Testis (tissue), 2 donors: ENCODE measurements at regions not wholly inside any gene's neighbourhood (a gene's known extent, or its start where the extent isn't known, plus 50 kb on each side); places are given as distances from the start of the nearest gene placed in this dataset.
"Not testable (repeated sequence)": the region's sequence is repeated elsewhere in the genome, so short reads cannot be mapped to it uniquely, and the experiment has no call there.

Experiments
- CTCF ChIP-seq, 3 experiments: fragments of 450-650 bp in 2 of 3; fragments of 200-600 bp in 1 of 3; sonication (generic) in 1 of 3; IDR thresholded peaks; one replicate each; pipeline ENCODE4 v1.5.1; 2016 to 2019; ENCODE audit warnings: antibody characterized with exemption in 3 of 3, mild to moderate bottlenecking in 2 of 3, moderate library complexity in 1 of 3
- POLR2A ChIP-seq: fragments of 450-650 bp; IDR thresholded peaks from one replicate; pipeline ENCODE4 v1.6.1; 2017; ENCODE audit warnings: antibody characterized with exemption, mild to moderate bottlenecking, moderate library complexity

- not testable (repeated sequence) for TF ChIP-seq CTCF (IDR thresholded peaks at IDR 0.05); POLR2A
Observed at GRCh38 chr11:127772938-127773337, 772.4 kb upstream of the KIRREL3 start.
